ENCODE measurements at regions not wholly inside any gene's neighbourhood (a gene's known extent, or its start where the extent isn't known, plus 50 kb on each side); places are given as distances from the start of the nearest gene placed in this dataset.
"Not testable (repeated sequence)": the region's sequence is repeated elsewhere in the genome, so short reads cannot be mapped to it uniquely, and the experiment has no call there.

DNA sequence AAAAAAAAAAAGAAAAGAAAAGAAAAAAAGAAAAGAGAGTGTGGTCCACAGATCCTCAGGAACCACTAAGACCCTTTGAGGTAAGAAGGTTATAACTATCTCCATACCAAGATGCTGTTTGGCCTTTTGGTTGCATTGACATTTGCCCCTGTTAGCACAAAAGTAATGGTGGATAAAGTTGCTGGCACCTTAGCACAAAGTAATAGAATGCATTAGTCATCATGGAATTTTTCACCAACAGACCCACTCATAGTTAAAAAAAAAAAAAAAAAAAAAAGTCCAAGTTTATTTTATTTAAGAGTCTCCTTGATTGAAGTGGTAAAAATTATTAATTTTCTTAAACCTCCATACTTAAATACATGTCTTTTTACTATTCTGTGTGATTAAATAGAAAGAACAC is 78.4 kb upstream of the RBPJ start:
- no peak for ATAC-seq (replicated peaks)
- Mint-ChIP-seq H3K4me1 (no peaks in the 10 kb centered on the region), H3K36me3 (ENCODE audit: low read depth) (no peaks in the 10 kb centered on the region), H3K4me3 (no peak overlapping the region), H3K27me3 (no peaks in the 10 kb centered on the region), H3K27ac (no peak overlapping the region), H3K9me3 (no peaks in the 10 kb centered on the region)

DNA sequence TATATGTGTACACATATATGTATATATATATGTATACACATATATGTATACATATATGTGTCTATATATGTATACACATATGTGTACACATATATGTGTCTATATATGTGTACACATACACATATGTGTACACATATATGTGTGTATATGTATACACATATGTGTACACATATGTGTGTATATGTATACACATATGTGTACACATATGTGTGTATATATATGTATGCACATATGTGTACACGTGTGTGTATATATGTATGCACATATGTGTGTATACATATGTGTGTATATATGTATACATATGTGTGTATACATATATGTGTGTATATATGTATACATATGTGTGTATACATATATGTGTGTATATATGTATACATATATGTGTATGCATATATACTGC is 76.7 kb upstream of the RBPJ start:
- H3K27ac Mint-ChIP-seq; ATAC-seq (replicated peaks); H3K4me1 Mint-ChIP-seq; H3K9me3 Mint-ChIP-seq; H3K27me3 Mint-ChIP-seq; H3K4me3 Mint-ChIP-seq; H3K36me3 Mint-ChIP-seq (ENCODE audit: low read depth): not testable (repeated sequence)

GRCh38 chr4:26248647-26249046 is 72.2 kb upstream of the RBPJ start:
- H3K4me3 Mint-ChIP-seq: no peak overlapping the region
- no peak for ATAC-seq (replicated peaks)
- no peak overlapping the region for H3K27ac Mint-ChIP-seq
- no peaks in the 10 kb centered on the region for H3K9me3 Mint-ChIP-seq
- H3K27me3 Mint-ChIP-seq: no peaks in the 10 kb centered on the region
- no peaks in the 10 kb centered on the region for H3K4me1 Mint-ChIP-seq
- no peaks in the 10 kb centered on the region for H3K36me3 Mint-ChIP-seq (ENCODE audit: low read depth)

DNA sequence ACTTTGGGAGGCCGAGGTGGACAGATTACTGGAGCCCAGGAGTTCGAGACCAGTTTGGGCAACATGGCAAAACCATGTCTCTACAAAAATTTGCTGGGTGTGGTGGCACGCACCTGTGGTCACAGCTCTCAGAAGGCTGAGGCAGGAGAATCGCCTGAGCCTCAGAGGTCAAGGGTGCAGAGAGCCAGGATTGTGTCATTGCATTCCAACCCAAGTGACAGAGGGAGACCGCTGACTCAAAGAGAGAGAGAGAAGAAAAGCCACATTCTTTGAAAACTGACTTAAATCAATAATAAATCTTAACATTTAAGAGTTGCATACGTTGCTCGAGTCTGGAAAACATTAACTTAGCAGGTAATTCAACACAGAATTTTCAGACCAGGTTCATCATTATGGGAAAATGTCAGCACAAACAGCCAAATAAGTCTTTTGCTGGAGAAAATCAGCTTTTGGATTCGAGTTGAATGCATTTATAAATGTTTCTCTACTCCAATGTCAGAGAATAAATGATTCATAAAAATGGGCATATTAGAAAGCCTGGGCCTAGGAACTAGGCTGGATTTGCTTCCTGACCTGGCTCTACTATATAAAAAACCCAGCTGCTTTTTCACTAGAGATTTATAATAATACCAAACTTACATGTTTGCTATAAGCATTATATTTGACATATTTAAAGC is 68.3 kb upstream of the RBPJ start:
- Mint-ChIP-seq H3K27me3 (no peaks in the 10 kb centered on the region), H3K9me3 (no peaks in the 10 kb centered on the region), H3K4me1 (no peaks in the 10 kb centered on the region), H3K36me3 (ENCODE audit: low read depth) (no peaks in the 10 kb centered on the region), H3K4me3 (no peak overlapping the region), H3K27ac (no peak overlapping the region)
- peak; percentile 99 for ATAC-seq (replicated peaks)

DNA sequence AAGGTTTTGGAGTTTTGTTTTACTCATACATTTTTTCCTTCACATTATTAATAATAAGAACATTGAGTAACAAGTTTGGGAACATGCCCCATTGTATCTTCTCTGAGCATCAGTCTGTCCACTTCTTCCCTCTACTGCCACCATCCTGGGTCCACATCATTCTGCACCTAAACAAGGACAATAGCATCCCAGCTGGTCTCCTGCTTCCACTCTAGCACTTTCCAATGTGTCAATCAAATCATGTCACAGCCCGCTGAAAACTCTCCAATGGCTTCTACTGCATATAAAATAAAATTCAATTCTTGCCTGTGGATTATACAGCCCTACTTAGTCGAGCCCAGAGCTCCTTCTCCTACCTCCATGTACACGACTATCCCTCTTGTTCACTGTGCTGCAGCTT is 66.8 kb upstream of the RBPJ start:
- H3K27me3 Mint-ChIP-seq: no peaks in the 10 kb centered on the region
- H3K9me3 Mint-ChIP-seq: no peaks in the 10 kb centered on the region
- H3K4me3 Mint-ChIP-seq: no peak overlapping the region
- ATAC-seq (replicated peaks): no peak
- no peaks in the 10 kb centered on the region for H3K4me1 Mint-ChIP-seq
- H3K27ac Mint-ChIP-seq: no peak overlapping the region
- no peaks in the 10 kb centered on the region for H3K36me3 Mint-ChIP-seq (ENCODE audit: low read depth)

DNA sequence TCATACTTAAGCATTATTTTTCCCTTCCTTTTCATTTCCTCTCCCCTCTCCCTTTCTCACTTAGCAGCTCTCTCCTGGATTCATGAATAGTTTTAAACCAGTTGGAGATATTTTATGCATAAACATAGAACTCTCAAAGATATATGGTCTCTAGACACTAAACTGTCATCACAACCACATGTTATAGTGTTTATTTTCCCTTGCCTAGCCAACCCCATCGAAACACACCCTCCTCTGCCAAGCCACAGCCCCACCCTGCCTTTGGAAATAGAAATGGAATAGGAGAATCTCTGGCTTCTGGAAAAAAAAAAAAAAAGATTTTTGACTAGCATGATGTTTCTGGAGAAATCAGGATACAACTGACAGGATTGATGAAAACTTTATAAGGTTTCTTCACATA is 64.8 kb upstream of the RBPJ start:
- ATAC-seq (replicated peaks): no peak
- Mint-ChIP-seq H3K4me3 (no peak overlapping the region), H3K36me3 (ENCODE audit: low read depth) (no peaks in the 10 kb centered on the region), H3K27me3 (no peaks in the 10 kb centered on the region), H3K9me3 (no peaks in the 10 kb centered on the region), H3K4me1 (no peaks in the 10 kb centered on the region), H3K27ac (no peak overlapping the region)

DNA sequence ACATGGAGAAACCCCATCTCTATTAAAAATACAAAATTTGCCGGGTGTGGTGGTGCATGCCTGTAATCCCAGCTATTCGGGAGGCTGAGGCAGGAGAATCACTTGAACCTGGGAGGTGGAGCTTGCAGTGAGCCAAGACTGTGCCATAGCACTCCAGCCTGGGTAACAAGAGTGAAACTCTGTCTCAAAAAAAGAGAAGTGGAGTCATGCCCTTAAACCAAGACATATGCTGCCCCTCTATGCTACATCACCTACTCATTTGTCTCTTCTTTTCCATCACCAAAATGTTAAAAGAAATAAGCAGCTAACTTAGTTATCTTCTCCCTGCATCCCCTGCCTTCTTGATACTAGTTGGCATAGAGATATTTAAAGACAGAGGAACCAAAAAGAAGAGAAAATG is 63.4 kb upstream of the RBPJ start:
- H3K9me3 Mint-ChIP-seq; H3K27ac Mint-ChIP-seq; H3K4me1 Mint-ChIP-seq; H3K36me3 Mint-ChIP-seq (ENCODE audit: low read depth); H3K27me3 Mint-ChIP-seq; H3K4me3 Mint-ChIP-seq: not testable (repeated sequence)
- ATAC-seq (replicated peaks): peak; percentile 7

GRCh38 chr4:26257850-26258249 is 63.0 kb upstream of the RBPJ start:
- peak; percentile 57 for ATAC-seq (replicated peaks)
- no peak overlapping the region for H3K4me3 Mint-ChIP-seq
- no peaks in the 10 kb centered on the region for H3K4me1 Mint-ChIP-seq
- no peaks in the 10 kb centered on the region for H3K9me3 Mint-ChIP-seq
- H3K27ac Mint-ChIP-seq: no peak overlapping the region
- H3K36me3 Mint-ChIP-seq (ENCODE audit: low read depth): no peaks in the 10 kb centered on the region
- no peaks in the 10 kb centered on the region for H3K27me3 Mint-ChIP-seq

DNA sequence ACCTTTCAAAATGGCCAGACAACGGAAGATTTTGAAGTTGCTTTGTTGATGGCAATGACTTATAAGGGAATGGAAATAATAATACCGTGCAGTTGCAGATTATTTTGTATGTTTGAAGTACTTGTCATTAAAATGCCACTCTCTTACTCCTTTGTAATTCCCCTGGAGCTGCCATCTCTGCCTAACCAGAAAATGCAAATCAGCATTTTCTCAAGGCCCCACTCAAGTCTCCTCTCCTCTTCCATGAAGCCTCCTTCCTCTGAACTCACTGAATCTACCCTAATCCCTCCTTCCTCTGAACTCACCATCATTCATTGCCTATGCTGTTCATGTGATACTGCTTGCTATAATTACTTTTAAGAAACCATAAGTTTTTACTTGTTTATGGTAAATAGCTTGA is 60.2 kb upstream of the RBPJ start:
- Mint-ChIP-seq H3K27ac (no peak overlapping the region), H3K9me3 (no peaks in the 10 kb centered on the region), H3K4me1 (no peaks in the 10 kb centered on the region), H3K4me3 (no peak overlapping the region), H3K27me3 (no peaks in the 10 kb centered on the region), H3K36me3 (ENCODE audit: low read depth) (no peaks in the 10 kb centered on the region)
- ATAC-seq (replicated peaks): no peak

GRCh38 chr4:26261405-26261804 is 59.4 kb upstream of the RBPJ start:
- H3K4me1 Mint-ChIP-seq: no peaks in the 10 kb centered on the region
- no peak overlapping the region for H3K27ac Mint-ChIP-seq
- H3K9me3 Mint-ChIP-seq: no peaks in the 10 kb centered on the region
- H3K4me3 Mint-ChIP-seq: no peak overlapping the region
- no peak for ATAC-seq (replicated peaks)
- H3K36me3 Mint-ChIP-seq (ENCODE audit: low read depth): no peaks in the 10 kb centered on the region
- H3K27me3 Mint-ChIP-seq: no peaks in the 10 kb centered on the region

DNA sequence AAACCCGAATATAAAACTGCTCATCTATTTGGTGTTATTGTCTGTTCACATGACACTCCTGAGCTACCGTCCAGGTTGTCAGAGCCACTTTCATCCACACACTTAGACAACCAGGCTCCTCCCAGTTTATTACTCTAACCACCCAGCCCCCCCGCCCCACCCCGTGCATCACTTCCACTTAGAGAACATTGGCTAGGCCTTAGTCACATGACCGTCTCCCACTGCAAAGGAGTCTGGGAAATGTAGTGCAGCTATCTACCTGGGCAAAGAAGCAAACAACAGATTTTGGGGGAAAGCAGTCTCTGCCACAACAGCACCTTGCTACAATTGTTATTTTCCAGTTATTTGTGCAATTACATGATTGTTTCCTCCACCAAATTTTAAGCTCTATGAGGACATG is 57.6 kb upstream of the RBPJ start:
- Mint-ChIP-seq H3K9me3 (no peaks in the 10 kb centered on the region), H3K4me1 (no peaks in the 10 kb centered on the region), H3K27ac (no peak overlapping the region), H3K27me3 (no peaks in the 10 kb centered on the region), H3K36me3 (ENCODE audit: low read depth) (no peaks in the 10 kb centered on the region), H3K4me3 (no peak overlapping the region)
- peak; percentile 59 for ATAC-seq (replicated peaks)

GRCh38 chr4:26264109-26264508 is 56.7 kb upstream of the RBPJ start:
- no peaks in the 10 kb centered on the region for H3K4me1 Mint-ChIP-seq
- H3K36me3 Mint-ChIP-seq (ENCODE audit: low read depth): no peaks in the 10 kb centered on the region
- H3K27ac Mint-ChIP-seq: no peak overlapping the region
- no peaks in the 10 kb centered on the region for H3K9me3 Mint-ChIP-seq
- no peak overlapping the region for H3K4me3 Mint-ChIP-seq
- no peaks in the 10 kb centered on the region for H3K27me3 Mint-ChIP-seq
- ATAC-seq (replicated peaks): no peak

DNA sequence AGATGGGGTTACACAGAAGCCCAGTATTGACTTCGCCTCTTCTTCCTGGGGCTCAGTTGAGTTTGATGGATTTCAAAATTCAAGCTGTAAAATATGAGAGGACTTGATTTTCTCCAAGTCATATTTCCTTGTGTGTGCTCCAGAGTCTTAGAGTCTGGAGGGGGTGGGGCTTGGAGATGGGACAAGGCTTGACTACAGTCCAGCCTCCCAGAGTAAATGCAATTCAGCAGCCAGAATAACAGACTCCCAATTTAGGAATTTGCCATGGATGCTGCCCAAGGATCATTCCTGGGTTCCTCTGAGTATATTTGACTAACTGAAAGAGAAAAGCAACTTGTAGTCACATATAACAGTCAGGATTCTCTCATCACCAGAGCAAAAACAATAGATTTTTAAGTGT is 53.7 kb upstream of the RBPJ start:
- no peak for ATAC-seq (replicated peaks)
- H3K4me3 Mint-ChIP-seq: no peak overlapping the region
- H3K9me3 Mint-ChIP-seq: no peaks in the 10 kb centered on the region
- no peak overlapping the region for H3K27ac Mint-ChIP-seq
- no peaks in the 10 kb centered on the region for H3K36me3 Mint-ChIP-seq (ENCODE audit: low read depth)
- H3K4me1 Mint-ChIP-seq: no peaks in the 10 kb centered on the region
- H3K27me3 Mint-ChIP-seq: no peaks in the 10 kb centered on the region

DNA sequence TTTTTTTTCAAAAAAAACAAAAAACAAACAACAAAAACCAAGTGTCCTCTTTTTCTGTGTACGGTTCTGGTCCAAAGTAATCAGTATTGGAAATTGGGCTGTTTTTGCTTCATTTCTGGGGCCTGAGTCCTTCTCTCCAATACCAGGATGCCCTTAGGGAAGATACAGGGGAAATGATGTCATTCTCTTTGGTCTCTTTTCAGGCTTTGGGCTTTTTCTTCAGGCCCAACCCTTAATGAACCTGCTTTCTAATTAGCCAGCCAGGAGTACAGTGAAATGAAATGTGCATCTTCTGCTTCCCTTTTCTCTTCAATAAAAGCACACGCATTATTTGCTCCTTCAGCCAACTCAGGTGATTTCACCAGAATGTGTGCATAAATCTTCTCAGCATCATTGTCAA is 52.6 kb upstream of the RBPJ start:
- Mint-ChIP-seq H3K36me3 (ENCODE audit: low read depth) (no peaks in the 10 kb centered on the region), H3K4me1 (no peaks in the 10 kb centered on the region), H3K27ac (no peak overlapping the region), H3K9me3 (no peaks in the 10 kb centered on the region), H3K27me3 (no peaks in the 10 kb centered on the region), H3K4me3 (no peak overlapping the region)
- ATAC-seq (replicated peaks): no peak

DNA sequence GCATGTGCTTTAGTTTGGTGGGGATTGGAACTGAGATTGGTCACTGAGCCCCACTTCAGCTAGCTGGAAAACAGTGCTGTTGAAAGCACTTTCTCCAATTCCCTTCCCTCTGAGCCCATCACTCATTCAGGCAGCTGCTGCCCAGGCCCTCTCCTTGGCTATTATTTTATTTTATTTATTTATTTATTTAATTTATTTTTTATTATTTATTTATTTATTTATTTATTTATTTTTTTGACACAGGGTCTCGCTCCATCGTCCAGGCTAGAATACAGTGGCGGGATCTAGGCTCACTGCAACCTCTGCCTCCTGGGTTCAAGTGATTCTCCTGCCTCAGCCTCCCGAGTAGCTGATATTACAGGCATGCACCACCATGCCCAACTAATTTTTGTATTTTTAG is 51.8 kb upstream of the RBPJ start:
- ATAC-seq (replicated peaks): no peak
- H3K27ac Mint-ChIP-seq: no peak overlapping the region
- no peaks in the 10 kb centered on the region for H3K4me1 Mint-ChIP-seq
- no peaks in the 10 kb centered on the region for H3K36me3 Mint-ChIP-seq (ENCODE audit: low read depth)
- no peak overlapping the region for H3K4me3 Mint-ChIP-seq
- H3K27me3 Mint-ChIP-seq: no peaks in the 10 kb centered on the region
- H3K9me3 Mint-ChIP-seq: no peaks in the 10 kb centered on the region
